ENCODE measurements at regions not wholly inside any gene's neighbourhood (a gene's known extent, or its start where the extent isn't known, plus 50 kb on each side); places are given as distances from the start of the nearest gene placed in this dataset.

GRCh38 chr12:43255522-43256111 lies 296.4 kb downstream of the ADAMTS20 start:
- TF ChIP-seq CTCF (IDR thresholded peaks at IDR 0.05 in 2 of 3, conservative IDR thresholded peaks at IDR 0.05 in 1 of 3; ENCODE audit: borderline replicate concordance in 1 of 3, insufficient read depth in 1 of 3, low read depth in 2 of 3, low read length in 2 of 3) = no peak
- no peak for TF ChIP-seq RAD21 (IDR thresholded peaks at IDR 0.05; ENCODE audit: low read depth)
- TF ChIP-seq ZFX (IDR thresholded peaks at IDR 0.05) = no peak
- no peak for TF ChIP-seq EZH2 (IDR thresholded peaks at IDR 0.05)
- TF ChIP-seq SRF (IDR thresholded peaks at IDR 0.05; ENCODE audit: low read depth) = no peak
- no peak for TF ChIP-seq ZBTB33 (IDR thresholded peaks at IDR 0.05; ENCODE audit: extremely low read depth, insufficient replicate concordance, low read length)
- TF ChIP-seq MAX (IDR thresholded peaks at IDR 0.05) = no peak
- TF ChIP-seq EZH2phosphoT487 (IDR thresholded peaks at IDR 0.05; ENCODE audit: borderline replicate concordance) = no peak
- TF ChIP-seq POLR2A (IDR thresholded peaks at IDR 0.05; ENCODE audit: borderline replicate concordance, extremely low read depth, insufficient read depth, insufficient read length) = no peak
- TF ChIP-seq POLR2AphosphoS5 (IDR thresholded peaks at IDR 0.05; ENCODE audit: low read depth, low read length) = no peak
- TF ChIP-seq CBX3 (IDR thresholded peaks at IDR 0.05; ENCODE audit: low read depth) = no peak
